K562 (cell line): ENCODE measurements at regions not wholly inside any gene's neighbourhood (a gene's known extent, or its start where the extent isn't known, plus 50 kb on each side); places are given as distances from the start of the nearest gene placed in this dataset.

Experiments
- ATAC-seq: fragments of 200-7000 bp; cut with Tn5 transposase; 3 replicates; pipeline ENCODE4 v1.9.1; 2020; ENCODE audit warnings: moderate library complexity
- BruUV-seq: library from RNA; stranded (reverse); fragments of 400-500 nt; replicated peaks from 2 replicates; lab custom pipeline; 2021; lab: Mats Ljungman, UMichigan
- CTCF ChIA-PET: fragments of 300-600 bp; formaldehyde crosslinking; extraction: SDS; loops from one replicate; lab custom pipeline; 2021; ENCODE audit warnings: low intra/inter-chr PET ratio; lab: Yijun Ruan, JAX
- POLR2A ChIA-PET: fragments of 300-600, 350-650 bp; sonication (Branson Sonifier 250); formaldehyde crosslinking; extraction: SDS; loops from one replicate; lab custom pipeline; 2021; ENCODE audit warnings: antibody characterized with exemption, inconsistent platforms; lab: Yijun Ruan, JAX
- DNase-seq, 4 experiments: peaks; one replicate each; pipeline versions ENCODE4 v3.0.0 to v3.0.0-alpha.2; 2011 to 2018; ENCODE audit warnings: low spot score in 3 of 4, mixed read lengths in 3 of 4; ENCODE audit errors: extremely low read depth in 1 of 4
- FAIRE-seq: peaks from 2 replicates; lab custom pipeline; 2011; peaks lifted over from hg19 to GRCh38; lab: Jason Lieb, UNC
- H2AFZ ChIP-seq: 2 replicates; pipeline ENCODE4 v1.6.0; 2011; ENCODE audit warnings: low read depth, low read length, control low read depth, inconsistent platforms
- H3K27ac ChIP-seq: fragments of 200-600 bp; 3 replicates; pipeline ENCODE4 v1.8.0; 2011; ENCODE audit warnings: low read depth, mild to moderate bottlenecking, control low read depth, inconsistent platforms, low read length, moderate library complexity, mixed read lengths; ENCODE audit errors: extremely low read depth
- H3K27me3 ChIP-seq, 2 experiments: fragments of 300-600 bp in 1 of 2; 2 replicates in 1 of 2; 3 replicates in 1 of 2; pipeline versions ENCODE4 v1.6.0 to v1.8.0; 2011; ENCODE audit warnings: inconsistent platforms in 2 of 2, low read length in 2 of 2, mild to moderate bottlenecking in 1 of 2, mixed read lengths in 1 of 2, moderate library complexity in 1 of 2; ENCODE audit not compliant: control insufficient read depth in 2 of 2, insufficient read depth in 2 of 2
- H3K36me3 ChIP-seq: fragments of 300-600 bp; 3 replicates; pipeline ENCODE4 v1.8.0; 2011; ENCODE audit warnings: mild to moderate bottlenecking, low read length, inconsistent platforms; ENCODE audit not compliant: control insufficient read depth, insufficient read depth
- H3K4me1 ChIP-seq, 2 experiments: fragments of 200-600 bp in 1 of 2; replicated peaks in 1 of 2; 2 replicates in 1 of 2; 3 replicates in 1 of 2; pipeline versions ENCODE4 v1.5.1 to v1.8.0; 2011; ENCODE audit warnings: inconsistent platforms in 2 of 2, low read length in 2 of 2, mild to moderate bottlenecking in 1 of 2, mixed read lengths in 1 of 2, moderate library complexity in 1 of 2; ENCODE audit not compliant: control insufficient read depth in 2 of 2, insufficient read depth in 2 of 2
- H3K4me2 ChIP-seq: 2 replicates; pipeline ENCODE4 v1.6.1; 2011; ENCODE audit warnings: low read length, control low read depth, inconsistent platforms, mixed read lengths; ENCODE audit not compliant: insufficient read depth
- H3K4me3 ChIP-seq: fragments of 200-600 bp; sonication (generic), shearing (Covaris generic); 2 replicates; pipeline ENCODE4 v1.5.1; 2016; ENCODE audit warnings: control low read depth, inconsistent platforms
- H3K79me2 ChIP-seq: fragments of 200-600 bp; 3 replicates; pipeline ENCODE4 v1.8.0; 2011; ENCODE audit warnings: low read length, inconsistent platforms; ENCODE audit not compliant: control insufficient read depth, insufficient read depth
- H3K9ac ChIP-seq, 2 experiments: 2 replicates each; pipeline versions ENCODE4 v1.6.0 to v1.6.1; 2011; ENCODE audit warnings: low read depth in 2 of 2, low read length in 2 of 2, control low read depth in 1 of 2, inconsistent platforms in 1 of 2, mild to moderate bottlenecking in 1 of 2, mixed read lengths in 1 of 2; ENCODE audit not compliant: insufficient read depth in 1 of 2
- H3K9me1 ChIP-seq: one replicate; pipeline ENCODE4 v1.6.0; 2011; ENCODE audit warnings: inconsistent platforms, mild to moderate bottlenecking, low read length, moderate library complexity; ENCODE audit not compliant: control insufficient read depth, insufficient read depth
- H3K9me3 ChIP-seq: replicated peaks from 2 replicates; pipeline ENCODE4 v1.5.1; 2011; ENCODE audit warnings: low read depth, low read length, inconsistent platforms; ENCODE audit not compliant: control insufficient read depth, insufficient read depth
- H4K20me1 ChIP-seq: replicated peaks from 2 replicates; pipeline ENCODE4 v1.6.1; 2011; ENCODE audit warnings: low read length, inconsistent platforms, mixed read lengths; ENCODE audit not compliant: control insufficient read depth, insufficient read depth
- DACH1 ChIP-seq: fragments of 450-650 bp; IDR thresholded peaks from 2 replicates; pipeline ENCODE4 v1.6.1; 2018; ENCODE audit not compliant: partially characterized antibody
- EGR1 ChIP-seq: fragments of 450-650 bp; conservative IDR thresholded peaks from 2 replicates; pipeline ENCODE4 v1.6.1; 2017; ENCODE audit warnings: mild to moderate bottlenecking
- FOSL1 ChIP-seq: fragments of 200-800 bp; sonication (Bioruptor generic); conservative IDR thresholded peaks from 2 replicates; pipeline ENCODE4 v1.6.1; 2016; ENCODE audit warnings: missing genetic modification characterization, missing compliant biosample characterization
- HIVEP1 ChIP-seq: fragments of 250-450 bp; sonication (Bioruptor Pico); IDR thresholded peaks from 2 replicates; pipeline ENCODE4 v1.4.0; 2020; ENCODE audit warnings: mild to moderate bottlenecking
- IFI16 ChIP-seq: fragments of 250-450 bp; sonication (Bioruptor Pico); IDR thresholded peaks from 2 replicates; pipeline ENCODE4 v2.1.2; 2022; ENCODE audit warnings: mild to moderate bottlenecking, inconsistent platforms
- KAT7 ChIP-seq: sonication (generic); formaldehyde crosslinking; IDR thresholded peaks from 2 replicates; pipeline ENCODE4 v1.8.0; 2022; ENCODE audit warnings: missing genetic modification reagents, mild to moderate bottlenecking, borderline replicate concordance
- KDM1A ChIP-seq, 2 experiments: fragments of 450-650 bp; IDR thresholded peaks; 2 replicates each; pipeline ENCODE4 v1.6.1; 2016; ENCODE audit warnings: mild to moderate bottlenecking in 2 of 2
- MEF2A ChIP-seq: IDR thresholded peaks from 2 replicates; pipeline ENCODE4 v1.6.1; 2011; ENCODE audit warnings: low read depth, mild to moderate bottlenecking, low read length, moderate library complexity; ENCODE audit not compliant: control insufficient read depth
- MEF2D ChIP-seq: conservative IDR thresholded peaks from 2 replicates; pipeline ENCODE4 v1.6.1; 2016; ENCODE audit warnings: low read depth, missing genetic modification characterization, missing compliant biosample characterization
- NR2C2 ChIP-seq, 2 experiments: fragments of 200-800 bp in 1 of 2; sonication (Bioruptor generic) in 1 of 2; sonication (generic) in 1 of 2; formaldehyde crosslinking in 1 of 2; IDR thresholded peaks; 2 replicates each; pipeline versions ENCODE4 v1.6.1 to v1.8.0; 2016 to 2022; ENCODE audit warnings: mild to moderate bottlenecking in 1 of 2, missing compliant biosample characterization in 1 of 2, missing genetic modification characterization in 1 of 2, missing genetic modification reagents in 1 of 2
- ZNF785 ChIP-seq: fragments of 250-450 bp; sonication (Bioruptor Pico); IDR thresholded peaks from 2 replicates; pipeline ENCODE4 v1.4.0; 2020; ENCODE audit warnings: mild to moderate bottlenecking
- ZSCAN32 ChIP-seq: fragments of 450-650 bp; formaldehyde crosslinking; IDR thresholded peaks from 2 replicates; pipeline ENCODE4 v1.4.0; 2020; ENCODE audit warnings: mild to moderate bottlenecking, moderate library complexity
- WGBS: fragments of 100-300 bp; shearing (Covaris generic); methylation state at CpG from one replicate; pipeline ENCODE4 v1.1.6; 2016; ENCODE audit warnings: low coverage, mixed read lengths; ENCODE audit not compliant: insufficient coverage; ENCODE audit errors: missing lambda C conversion rate; 5-methylcytosine and 5-hydroxymethylcytosine counted together
- in situ Hi-C: fragments of 300-500 bp; cut with MboI; formaldehyde crosslinking; loops from 4 replicates; pipeline ENCODE4 v1.15.0; 2018; ENCODE audit warnings: inconsistent platforms, mixed read lengths
- intact Hi-C: fragments of 100-400 bp; cut with micrococcal nuclease; formaldehyde crosslinking; loops from 2 replicates; pipeline ENCODE4 v1.14.2; 2022
- TF ChIP-seq, protein P1 (sequence below): IDR thresholded peaks from 3 replicates; pipeline ENCODE4 v1.6.1; 2011; ENCODE audit warnings: borderline replicate concordance, mild to moderate bottlenecking; ENCODE audit not compliant: insufficient read length, insufficient read depth

- TF ChIP-seq EGR1 (peak; percentile 27; the same call in 1 of the 2 replicates), ZSCAN32 (CRISPR knock-in tag) (no peak), HIVEP1 (no peak), DACH1 (no peak), ZNF785 (CRISPR knock-in tag) (no peak), FOSL1 (peak; percentile 66), MEF2D (peak; percentile 91), NR2C2 (CRISPR knock-in tag; IDR thresholded peaks at IDR 0.05) (no peak), NR2C2 (tag; IDR thresholded peaks at IDR 0.05) (no peak), KAT7 (CRISPR knock-in tag) (no peak), KDM1A (IDR thresholded peaks at IDR 0.05) (peak; percentile 38 to 48; a peak in 2 of 4 replicates), MEF2A (peak; percentile 80; the same call in 1 of the 2 replicates), IFI16 (CRISPR knock-in tag) (no peak)
- TF ChIP-seq, protein P1, sequence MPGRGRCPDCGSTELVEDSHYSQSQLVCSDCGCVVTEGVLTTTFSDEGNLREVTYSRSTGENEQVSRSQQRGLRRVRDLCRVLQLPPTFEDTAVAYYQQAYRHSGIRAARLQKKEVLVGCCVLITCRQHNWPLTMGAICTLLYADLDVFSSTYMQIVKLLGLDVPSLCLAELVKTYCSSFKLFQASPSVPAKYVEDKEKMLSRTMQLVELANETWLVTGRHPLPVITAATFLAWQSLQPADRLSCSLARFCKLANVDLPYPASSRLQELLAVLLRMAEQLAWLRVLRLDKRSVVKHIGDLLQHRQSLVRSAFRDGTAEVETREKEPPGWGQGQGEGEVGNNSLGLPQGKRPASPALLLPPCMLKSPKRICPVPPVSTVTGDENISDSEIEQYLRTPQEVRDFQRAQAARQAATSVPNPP: no peak
- 30% methylated on average over 4 of the region's 4 CpGs for WGBS
- no peaks in the 10 kb centered on the region; a peak in 2 of 5 replicates for H3K4me1 ChIP-seq
Measured at GRCh38 chr2:12504443-12504842, 212.3 kb upstream of the TRIB2 start.

More at GRCh38 chr2:12504443-12504842, 212.3 kb upstream of the TRIB2 start:
- Histone ChIP-seq H3K9ac (no peak overlapping the region), H3K9me1 (no peaks in the 10 kb centered on the region), H3K27me3 (no peaks in the 10 kb centered on the region), H4K20me1 (no peaks in the 10 kb centered on the region), H3K4me3 (no peak overlapping the region), H3K9me3 (no peaks in the 10 kb centered on the region), H3K36me3 (no peaks in the 10 kb centered on the region), H3K4me2 (no peak overlapping the region), H2AFZ (no peak overlapping the region), H3K27ac (no peak overlapping the region), H3K79me2 (no peaks in the 10 kb centered on the region)
- ATAC-seq (no peak), DNase-seq (peak in 1 of 4 experiments; percentile 22), FAIRE-seq (peak; percentile 26)
- in situ Hi-C loops (no loop called here), intact Hi-C loops (no loop called here)
- CTCF ChIA-PET: no interaction called here
- POLR2A ChIA-PET: interaction anchor here (1.2 kb wide), 1 partner anchor 11 kb away, joined by 3 read pairs; no protein-coding TSS in a partner anchor
- BruUV-seq: no TSS peak
